Osteocyte (in vitro differentiated cells): ENCODE measurements at regions not wholly inside any gene's neighbourhood (a gene's known extent, or its start where the extent isn't known, plus 50 kb on each side); places are given as distances from the start of the nearest gene placed in this dataset.
"Not testable (repeated sequence)": the region's sequence is repeated elsewhere in the genome, so short reads cannot be mapped to it uniquely, and the experiment has no call there.

Experiments
- DNase-seq: peaks from one replicate; pipeline ENCODE4 v3.0.0; 2021; ENCODE audit warnings: mixed read lengths; ENCODE audit not compliant: unreplicated experiment; ENCODE audit errors: extremely low spot score
- H3K27ac Mint-ChIP-seq: one replicate; pipeline ENCODE4 v1.8.0; 2021; ENCODE audit warnings: mild to moderate bottlenecking, mixed read lengths; ENCODE audit not compliant: unreplicated experiment
- H3K27me3 Mint-ChIP-seq: one replicate; pipeline ENCODE4 v1.8.0; 2021; ENCODE audit warnings: mixed read lengths; ENCODE audit not compliant: unreplicated experiment
- H3K36me3 Mint-ChIP-seq: one replicate; pipeline ENCODE4 v1.8.0; 2021; ENCODE audit warnings: mixed read lengths; ENCODE audit not compliant: unreplicated experiment
- H3K4me1 Mint-ChIP-seq: one replicate; pipeline ENCODE4 v1.8.0; 2021; ENCODE audit warnings: mixed read lengths; ENCODE audit not compliant: unreplicated experiment
- H3K4me3 Mint-ChIP-seq: one replicate; pipeline ENCODE4 v1.8.0; 2021; ENCODE audit warnings: mild to moderate bottlenecking, moderate library complexity, mixed read lengths; ENCODE audit not compliant: unreplicated experiment
- H3K9me3 Mint-ChIP-seq: one replicate; pipeline ENCODE4 v1.8.0; 2021; ENCODE audit warnings: mixed read lengths; ENCODE audit not compliant: unreplicated experiment
- CTCF ChIP-seq: fragments of 200-600 bp; sonication (generic); IDR thresholded peaks from 2 replicates; pipeline ENCODE4 v1.5.0; 2021; ENCODE audit warnings: antibody characterized with exemption, mild to moderate bottlenecking, moderate library complexity

GRCh38 chr10:117492504-117492903 lies 50.0 kb upstream of the EMX2 start:
- TF ChIP-seq CTCF, result no peak
- Mint-ChIP-seq H3K4me1 (peaks cover 3% of the 10 kb centered on the region), H3K4me3 (no peak overlapping the region), H3K36me3 (peaks cover 6% of the 10 kb centered on the region), H3K27ac (no peak overlapping the region), H3K27me3 (peaks cover 40% of the 10 kb centered on the region), H3K9me3 (peaks cover 6% of the 10 kb centered on the region)
- DNase-seq, result no peak

DNA sequence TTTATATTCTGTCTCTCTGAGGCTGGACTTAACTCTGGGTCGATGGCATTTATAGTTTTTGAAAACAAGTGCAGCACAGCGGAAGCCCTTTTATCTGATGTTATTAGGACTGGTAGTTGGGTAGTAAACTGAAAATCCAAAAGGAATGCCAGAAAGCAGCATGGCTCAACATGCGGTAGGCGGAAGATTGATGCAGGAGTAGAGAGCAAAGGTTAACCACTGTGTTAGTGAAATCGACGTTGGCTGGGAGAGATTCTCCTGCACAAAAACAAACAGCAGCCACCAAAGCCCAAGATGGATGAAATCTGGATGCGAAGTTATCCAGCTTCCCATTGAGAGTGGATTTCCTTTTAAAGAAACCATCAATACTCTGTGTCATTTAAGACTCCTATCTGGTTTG lies 54.5 kb upstream of the EMX2 start:
- DNase-seq, result no peak
- peaks cover 15% of the 10 kb centered on the region for H3K27me3 Mint-ChIP-seq
- no peak overlapping the region for H3K4me3 Mint-ChIP-seq
- no peaks in the 10 kb centered on the region for H3K4me1 Mint-ChIP-seq
- H3K9me3 Mint-ChIP-seq, result no peaks in the 10 kb centered on the region
- no peak for TF ChIP-seq CTCF
- no peak overlapping the region for H3K27ac Mint-ChIP-seq
- peaks cover 4% of the 10 kb centered on the region for H3K36me3 Mint-ChIP-seq

DNA sequence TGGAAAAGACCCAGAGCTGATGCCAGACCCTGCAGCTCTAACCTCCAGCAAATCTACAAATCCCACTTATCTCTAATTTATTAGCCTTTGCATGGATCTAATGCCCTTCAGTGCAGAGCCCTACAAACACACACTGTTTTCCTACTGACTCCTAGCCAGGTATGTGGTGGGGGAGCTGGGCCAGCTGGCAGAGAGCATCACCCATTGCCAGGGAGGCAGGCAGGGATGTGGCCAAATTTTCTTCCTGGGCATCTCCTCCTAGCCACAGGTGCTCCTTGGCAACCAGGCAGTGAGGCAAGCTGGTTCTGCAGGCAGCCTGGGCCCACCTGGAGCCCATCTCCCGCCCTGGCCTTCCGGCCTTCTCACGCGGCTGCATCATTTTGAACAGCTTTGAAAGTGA lies 55.9 kb upstream of the EMX2 start:
- DNase-seq, result no peak
- Mint-ChIP-seq H3K9me3 (no peaks in the 10 kb centered on the region), H3K27ac (no peak overlapping the region), H3K36me3 (peaks cover 4% of the 10 kb centered on the region), H3K27me3 (peaks cover 8% of the 10 kb centered on the region), H3K4me1 (no peaks in the 10 kb centered on the region), H3K4me3 (no peak overlapping the region)
- TF ChIP-seq CTCF, result no peak

DNA sequence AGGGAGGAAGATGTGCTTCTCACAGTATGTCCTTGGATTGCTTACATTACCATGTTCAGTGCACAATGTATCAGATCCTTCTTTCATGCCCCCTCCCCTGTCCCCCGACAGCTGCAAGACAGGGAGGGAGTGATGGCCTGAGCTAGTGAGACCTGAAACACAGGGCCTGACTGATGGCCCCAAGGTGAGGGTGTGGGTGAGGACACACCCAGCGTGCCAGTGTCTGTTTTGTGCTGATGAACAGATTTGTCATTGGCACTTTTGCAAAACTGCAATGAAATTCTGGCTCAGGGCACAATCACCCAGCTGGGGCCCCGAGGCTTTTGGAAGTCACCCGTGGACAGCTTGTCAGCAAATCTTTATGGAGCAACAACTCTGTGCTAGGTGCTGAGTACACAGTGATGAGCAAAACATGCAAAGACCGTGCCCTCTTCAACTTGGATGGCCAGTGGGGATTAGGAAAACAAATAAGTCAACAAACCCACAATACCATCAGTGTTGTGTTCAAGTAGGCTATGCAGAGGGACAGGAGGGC lies 59.4 kb upstream of the EMX2 start:
- H3K27ac Mint-ChIP-seq, result no peak overlapping the region
- H3K4me1 Mint-ChIP-seq, result no peaks in the 10 kb centered on the region
- no peak for TF ChIP-seq CTCF
- no peak for DNase-seq
- no peaks in the 10 kb centered on the region for H3K9me3 Mint-ChIP-seq
- no peaks in the 10 kb centered on the region for H3K36me3 Mint-ChIP-seq
- no peak overlapping the region for H3K4me3 Mint-ChIP-seq
- peaks cover under 1% of the 10 kb centered on the region for H3K27me3 Mint-ChIP-seq

- not testable (repeated sequence) for H3K9me3 Mint-ChIP-seq, DNase-seq, H3K27me3 Mint-ChIP-seq, H3K36me3 Mint-ChIP-seq, H3K27ac Mint-ChIP-seq, H3K4me3 Mint-ChIP-seq, H3K4me1 Mint-ChIP-seq
These were observed 61.5 kb upstream of the EMX2 start for GRCh38 chr10:117481011-117481410.

DNA sequence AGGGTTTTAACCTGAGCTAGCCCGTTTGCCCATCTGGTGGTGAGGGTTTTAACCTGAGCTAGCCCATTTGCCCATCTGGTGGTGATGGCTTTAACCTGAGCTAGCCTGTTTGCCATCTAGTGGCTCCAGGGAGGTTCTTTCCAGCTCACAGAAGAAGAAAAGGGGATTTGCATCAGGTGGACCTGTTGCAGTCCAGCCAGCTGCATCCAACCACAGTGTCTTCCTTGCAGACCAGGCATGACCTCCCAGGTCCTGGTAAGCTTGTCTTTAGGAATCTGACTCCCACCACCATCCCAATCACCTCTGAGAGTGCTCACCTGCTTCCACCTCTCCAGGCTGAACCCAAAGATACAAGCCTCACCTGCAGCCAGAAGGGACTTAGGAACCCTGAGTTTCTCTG lies 62.4 kb upstream of the EMX2 start:
- Mint-ChIP-seq H3K4me3 (no peak overlapping the region), H3K27me3 (peaks cover 3% of the 10 kb centered on the region), H3K4me1 (no peaks in the 10 kb centered on the region), H3K36me3 (no peaks in the 10 kb centered on the region), H3K9me3 (no peaks in the 10 kb centered on the region), H3K27ac (no peak overlapping the region)
- DNase-seq, result no peak
- no peak for TF ChIP-seq CTCF
